NCI-H524 (cell line): ENCODE measurements at regions not wholly inside any gene's neighbourhood (a gene's known extent, or its start where the extent isn't known, plus 50 kb on each side); places are given as distances from the start of the nearest gene placed in this dataset.

Experiments
- DNase-seq, 2 experiments: peaks; one replicate each; lab custom pipeline; 2025; lab: John Stamatoyannopoulos, UW

DNA sequence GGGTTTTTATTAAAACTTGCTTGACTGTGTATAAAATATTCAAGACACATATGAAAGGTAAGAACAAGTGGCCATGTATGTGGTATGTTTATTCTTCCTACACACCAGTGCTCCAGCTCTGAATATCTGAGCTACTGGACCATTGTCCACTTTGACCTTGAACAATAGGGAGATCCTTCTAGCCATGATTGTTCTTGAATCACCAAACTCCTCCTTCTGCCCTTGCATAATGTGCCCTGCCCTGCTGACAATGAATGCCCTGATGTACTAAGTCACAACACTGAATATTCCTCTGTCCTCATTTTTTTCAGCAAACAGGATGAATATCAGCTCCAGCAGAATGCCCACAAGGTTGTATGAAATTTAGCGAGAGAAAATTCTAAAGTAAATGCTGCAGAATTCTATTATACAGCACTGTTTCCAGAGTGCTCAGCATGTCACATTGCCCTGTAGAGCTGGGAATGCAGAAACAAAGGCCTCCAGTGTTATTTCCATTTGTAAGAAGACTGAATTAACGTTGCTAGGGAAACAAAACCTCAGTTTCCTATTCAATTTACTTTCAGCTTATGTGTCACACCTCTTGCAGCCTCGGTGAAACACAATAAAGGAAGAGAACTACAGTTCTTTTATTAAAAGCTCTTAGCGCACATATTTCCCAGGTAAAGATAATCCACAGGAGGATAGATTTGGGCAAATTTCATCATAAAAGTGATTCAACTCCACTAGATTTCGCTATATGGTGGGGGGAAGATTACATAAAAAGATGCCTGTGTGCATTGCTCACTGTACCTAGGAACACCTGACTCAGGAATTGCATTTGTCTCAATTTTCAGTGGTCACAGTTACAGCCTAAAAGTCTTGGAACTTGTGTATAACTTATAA, 187.4 kb upstream of the ATP1B1 start:
- DNase-seq = no peak

DNA sequence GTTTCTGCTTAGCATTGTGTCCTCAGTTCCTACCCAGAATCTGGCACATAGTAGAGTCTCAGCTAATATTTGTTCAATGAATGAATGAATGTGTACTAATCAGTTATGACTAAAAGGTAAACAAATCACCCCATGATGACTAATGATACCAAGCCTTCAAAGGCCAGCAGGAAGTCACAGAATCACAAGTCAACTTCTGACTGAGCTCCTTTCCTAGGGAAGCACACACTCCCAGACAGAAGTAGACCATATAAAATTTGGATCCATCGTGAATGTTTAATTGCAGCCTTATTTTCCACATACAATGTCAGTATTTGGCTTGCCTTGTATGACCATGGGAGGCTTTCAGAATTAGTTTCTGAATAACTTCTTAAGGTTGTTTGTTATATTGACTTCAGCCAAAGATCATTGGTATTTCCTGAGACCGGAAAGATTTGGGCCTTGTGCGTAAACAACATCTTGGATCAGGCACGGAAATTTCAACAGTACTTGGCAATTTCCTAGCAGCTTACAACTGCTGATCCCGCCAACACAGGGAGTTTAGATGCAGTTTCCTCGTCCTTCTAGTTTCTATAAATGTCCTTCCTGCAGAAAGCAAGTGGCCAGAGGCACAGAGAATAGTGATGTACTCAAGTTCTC, 185.9 kb upstream of the ATP1B1 start:
- no peak for DNase-seq

DNA sequence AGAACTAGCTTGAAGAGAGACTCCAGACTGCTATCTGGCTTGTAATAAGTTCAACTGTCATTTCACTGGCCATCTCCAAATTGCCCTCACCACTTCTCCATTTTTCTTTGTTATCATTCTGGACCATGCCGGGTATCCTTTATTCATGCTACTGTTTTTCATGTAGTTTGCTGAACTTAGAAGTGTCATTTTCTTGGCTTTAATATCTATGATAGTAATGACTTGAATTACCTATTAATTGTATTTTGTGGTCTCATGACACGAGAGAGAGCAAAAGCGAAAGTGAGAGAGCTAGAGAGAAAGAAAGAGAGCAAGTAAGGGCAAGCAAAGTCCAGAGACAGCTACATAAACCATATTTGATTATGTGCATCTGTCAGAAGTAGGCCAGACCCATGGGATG, 184.9 kb upstream of the ATP1B1 start:
- no peak for DNase-seq

DNA sequence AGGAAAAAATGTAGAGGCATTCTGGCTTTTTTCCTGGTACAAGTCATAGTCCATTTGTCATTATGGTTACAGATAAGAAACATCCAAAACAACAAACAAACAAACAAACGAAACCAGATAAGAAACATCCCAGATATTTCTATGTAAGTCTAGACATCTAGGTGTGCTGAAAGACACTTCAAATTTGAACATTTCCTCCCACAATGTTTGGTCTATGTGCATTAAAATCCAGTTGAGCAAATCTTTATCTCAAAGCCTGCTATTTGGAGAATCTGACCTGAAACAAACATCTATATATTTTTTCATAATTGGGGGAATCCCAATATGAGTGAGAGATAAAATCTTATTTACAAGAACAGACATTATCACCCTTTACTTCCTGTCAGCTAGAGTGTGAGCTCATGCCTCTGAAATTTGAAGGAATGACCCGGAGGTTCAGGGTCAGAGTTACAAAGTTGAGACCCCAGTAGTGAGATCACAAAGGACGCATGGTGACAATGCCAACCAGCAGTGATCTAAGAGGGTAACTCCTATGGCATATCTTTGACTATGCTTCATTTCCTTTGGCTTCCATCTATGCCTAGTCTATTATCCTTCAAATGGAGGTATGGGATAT, 182.9 kb upstream of the ATP1B1 start:
- DNase-seq = no peak

DNA sequence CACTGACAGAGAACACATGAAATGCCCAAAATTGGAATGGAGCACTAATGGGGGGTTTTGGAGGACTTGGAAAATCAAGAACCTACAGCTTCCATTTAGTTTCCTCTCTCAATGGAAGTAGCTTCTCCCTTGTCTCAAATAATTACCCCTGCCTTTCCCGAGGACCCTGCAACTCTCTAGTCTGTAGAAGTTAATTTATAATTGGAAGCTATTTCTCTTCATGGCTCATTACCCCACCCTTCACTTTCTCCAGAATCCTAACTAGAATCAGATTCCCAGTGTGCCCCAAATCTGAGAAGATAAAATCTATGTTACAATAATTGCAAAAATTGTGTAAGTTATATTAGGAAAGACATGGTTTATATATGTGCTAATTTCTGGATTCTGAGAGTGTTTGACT, 181.5 kb upstream of the ATP1B1 start:
- DNase-seq = no peak

DNA sequence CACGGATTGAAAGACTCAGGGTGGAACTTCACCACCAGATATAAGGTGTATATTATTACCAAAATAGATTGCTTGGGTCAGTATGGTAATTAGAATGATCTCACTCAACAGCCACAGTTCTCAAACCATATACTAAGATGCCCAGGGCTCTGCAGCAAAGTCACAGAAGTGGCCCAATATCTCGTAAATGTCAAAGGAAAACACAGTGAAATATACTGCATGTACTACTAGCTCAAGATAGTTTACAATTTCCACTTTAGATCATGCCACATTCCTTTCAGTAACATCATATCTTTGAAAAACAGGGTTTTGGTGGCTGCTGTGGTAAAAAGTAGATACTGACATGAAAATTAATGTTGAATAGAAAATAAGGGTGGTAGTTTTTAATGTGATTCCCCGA, 180.3 kb upstream of the ATP1B1 start:
- DNase-seq = no peak

DNA sequence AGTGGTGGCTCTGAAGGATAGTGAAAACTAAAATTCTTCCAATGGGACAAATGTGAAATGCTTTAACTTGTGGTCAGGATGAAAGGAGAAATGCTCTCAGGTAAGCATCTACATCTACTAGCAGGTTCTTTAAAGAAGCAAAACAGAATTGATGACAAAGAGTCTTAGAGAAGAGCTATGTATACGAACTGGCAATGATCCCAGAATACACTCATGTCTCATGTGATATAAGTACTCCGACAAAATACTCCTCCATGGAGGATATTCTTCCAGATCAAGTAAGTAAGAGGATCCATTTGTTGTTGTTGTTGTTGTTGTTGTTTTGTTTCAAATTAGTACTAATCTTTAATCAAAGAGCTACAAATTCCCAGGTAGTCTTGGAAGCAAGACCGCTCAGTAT, 174.0 kb upstream of the ATP1B1 start:
- no peak for DNase-seq

DNA sequence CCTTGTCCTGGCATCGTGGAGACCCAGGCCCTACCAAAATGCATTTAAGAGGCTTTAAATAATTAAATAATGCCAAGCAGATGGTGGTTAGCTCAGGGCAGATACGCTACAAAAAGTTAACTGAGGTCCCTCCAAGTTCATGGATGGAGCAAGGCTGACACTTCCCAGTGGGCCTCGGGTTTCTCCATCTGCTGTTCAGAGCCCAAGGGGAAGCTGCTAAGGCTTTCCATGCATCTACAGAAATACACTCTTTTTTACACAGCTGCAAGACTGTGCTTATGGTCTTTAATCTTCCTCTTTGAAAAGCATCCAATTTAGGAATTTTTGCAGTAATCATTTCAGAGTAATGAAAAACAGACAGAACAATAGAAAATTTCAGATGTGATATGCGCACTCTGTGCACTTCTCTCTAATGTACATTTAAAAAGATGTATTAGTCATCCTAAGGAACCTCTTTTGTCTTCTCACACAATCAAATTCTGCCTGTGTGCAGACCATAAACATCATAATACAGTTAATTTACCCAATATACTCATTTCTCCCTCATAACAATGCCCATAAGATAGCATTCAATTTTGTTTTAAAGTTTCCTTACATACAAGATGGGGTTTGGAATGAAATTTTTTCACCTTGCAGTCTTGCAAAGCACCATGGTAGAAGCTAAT, 173.2 kb upstream of the ATP1B1 start:
- no peak for DNase-seq

DNA sequence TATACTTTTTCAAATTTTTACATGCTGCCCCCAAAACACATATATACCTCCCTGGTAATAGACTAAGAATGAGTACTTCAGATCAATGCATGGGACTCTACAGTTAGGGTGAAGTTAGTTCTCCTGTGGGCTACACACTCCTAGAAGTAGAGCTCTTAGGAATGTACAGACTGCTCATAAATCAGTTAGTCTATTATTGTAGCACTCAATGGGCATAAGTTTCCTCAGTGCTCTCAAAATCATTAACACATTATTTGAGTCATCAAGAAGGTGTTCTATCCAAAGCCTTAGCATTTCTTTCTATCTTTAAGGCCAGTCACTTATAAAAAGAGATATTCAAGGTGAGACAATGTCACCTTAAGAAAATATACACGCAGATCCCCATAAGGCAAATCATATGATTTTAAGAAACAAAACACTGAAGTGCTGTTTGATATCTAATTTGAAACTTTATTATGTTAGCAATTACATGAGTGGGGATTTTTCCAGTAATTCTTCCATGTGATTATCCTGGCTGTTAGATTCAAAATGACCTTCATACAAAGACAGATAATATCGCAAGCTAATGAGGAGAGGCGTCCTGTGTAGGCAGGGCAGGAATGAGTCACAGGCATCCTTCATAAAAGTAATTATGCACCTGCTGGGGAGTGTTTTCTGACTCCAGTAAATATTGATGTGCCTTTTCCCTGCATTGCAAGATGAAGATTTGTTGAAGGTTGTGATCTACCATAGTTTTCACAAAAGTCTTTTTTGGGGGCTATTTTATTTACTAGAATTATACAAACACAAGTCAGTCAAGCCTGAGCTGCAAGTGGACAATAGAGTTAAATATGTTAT, 167.2 kb upstream of the ATP1B1 start:
- no peak for DNase-seq

DNA sequence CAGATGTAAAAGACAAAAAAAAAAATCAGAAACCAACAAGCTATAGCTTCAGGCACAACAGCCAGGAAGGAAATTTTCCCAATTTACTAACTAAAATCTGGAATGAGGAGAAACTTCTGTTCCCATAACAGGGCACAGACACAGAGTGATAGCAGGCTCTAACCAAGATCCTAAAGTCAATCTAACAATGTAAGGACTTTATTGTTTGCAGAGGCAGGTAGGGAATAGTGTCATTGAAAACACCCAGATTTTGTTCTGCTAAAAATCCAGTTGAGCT, 166.6 kb upstream of the ATP1B1 start:
- no peak for DNase-seq

DNA sequence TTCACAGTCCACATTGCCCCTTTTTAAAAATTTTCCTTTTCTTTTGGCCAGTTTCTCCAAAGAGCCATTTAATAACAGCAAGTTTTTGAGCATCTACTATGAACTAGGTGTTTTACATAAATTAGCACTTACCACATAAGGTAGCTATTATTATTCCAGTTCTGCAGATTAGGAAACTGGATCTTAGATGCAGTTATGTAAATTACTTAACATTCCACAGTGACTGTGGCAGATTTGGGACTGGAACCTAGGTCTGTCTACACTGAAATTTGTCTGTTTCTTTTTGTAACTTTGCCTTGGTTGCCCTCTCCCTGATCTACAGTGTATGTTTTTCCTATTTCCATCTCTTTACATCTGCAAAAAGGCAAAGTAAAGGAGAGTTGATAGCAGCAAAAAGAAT, 164.8 kb upstream of the ATP1B1 start:
- DNase-seq = no peak

DNA sequence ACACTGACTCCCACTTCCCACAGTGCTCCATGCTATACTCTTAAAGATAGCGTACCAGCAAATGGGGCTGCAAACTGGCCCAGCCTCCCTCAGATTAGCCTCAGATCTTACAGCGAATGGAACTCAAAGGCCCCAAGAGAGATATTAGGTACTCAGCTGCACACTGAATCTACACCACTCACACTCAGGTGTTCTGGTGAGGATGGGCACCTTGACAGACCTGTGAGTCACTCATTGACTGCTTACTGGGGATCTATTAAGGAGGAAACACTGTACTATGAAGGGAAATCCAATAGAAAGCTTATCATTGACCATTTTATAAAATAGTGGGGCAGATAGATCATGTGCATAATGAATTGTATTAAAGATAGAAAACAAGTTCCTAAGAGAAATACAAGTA, 164.3 kb upstream of the ATP1B1 start:
- no peak for DNase-seq

DNA sequence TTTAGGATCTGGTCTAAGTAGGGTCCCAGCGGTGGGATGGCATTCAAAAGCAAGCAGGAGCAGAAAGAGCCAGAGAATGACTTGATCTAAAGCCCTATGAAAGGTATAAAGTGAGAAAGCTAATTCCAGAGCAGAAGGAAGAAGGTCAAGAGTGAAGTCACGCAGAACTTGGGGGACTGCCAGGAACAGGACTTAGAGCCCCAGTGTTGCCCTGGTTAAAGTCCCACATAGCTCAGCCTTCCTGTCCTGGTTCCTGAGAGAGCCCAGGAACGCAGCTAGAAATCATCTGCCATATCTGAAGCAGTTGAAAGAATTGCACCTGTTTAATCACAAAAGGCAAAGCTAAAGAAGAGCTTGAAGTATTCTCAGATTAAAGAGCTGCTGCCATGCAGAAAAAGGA, 160.6 kb upstream of the ATP1B1 start:
- no peak for DNase-seq

DNA sequence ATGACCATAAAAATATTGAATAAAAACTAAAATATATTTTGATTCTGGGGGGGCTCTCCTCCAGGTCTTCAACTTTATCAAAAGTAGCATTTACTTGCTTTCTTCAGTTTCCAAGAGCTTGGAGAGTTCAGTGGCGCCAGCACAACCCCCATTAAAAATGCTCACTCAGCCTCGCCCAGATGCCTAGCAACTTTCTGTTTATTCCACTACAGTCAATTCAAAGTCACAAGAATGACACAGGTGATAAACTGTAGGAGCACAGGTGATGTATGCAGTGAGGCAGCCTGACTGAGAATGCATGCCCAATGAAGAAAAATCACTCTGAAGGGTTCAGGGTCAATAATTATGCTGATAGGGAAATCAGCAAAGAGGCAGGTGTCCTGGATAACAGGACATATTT, 159.4 kb upstream of the ATP1B1 start:
- DNase-seq = no peak

DNA sequence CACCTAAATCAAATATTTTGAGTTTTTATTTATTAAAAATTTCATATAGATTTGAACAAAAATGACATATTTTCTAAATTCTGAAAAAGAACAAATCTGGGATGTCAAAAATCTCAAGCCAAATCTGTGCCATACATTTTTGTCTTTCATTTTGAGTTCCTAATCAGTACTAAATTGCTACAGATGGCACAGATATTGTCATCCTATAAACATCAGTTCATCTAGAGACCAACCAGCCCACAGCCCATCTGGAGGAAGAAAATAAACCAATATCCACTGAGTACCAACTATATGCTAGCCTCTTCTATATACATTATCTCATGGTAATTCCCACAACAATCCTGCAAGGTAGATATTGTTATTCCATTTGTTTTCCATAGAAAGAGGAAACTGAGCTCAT, 156.8 kb upstream of the ATP1B1 start:
- peak in 1 of 2 experiments; percentile 45 for DNase-seq

DNA sequence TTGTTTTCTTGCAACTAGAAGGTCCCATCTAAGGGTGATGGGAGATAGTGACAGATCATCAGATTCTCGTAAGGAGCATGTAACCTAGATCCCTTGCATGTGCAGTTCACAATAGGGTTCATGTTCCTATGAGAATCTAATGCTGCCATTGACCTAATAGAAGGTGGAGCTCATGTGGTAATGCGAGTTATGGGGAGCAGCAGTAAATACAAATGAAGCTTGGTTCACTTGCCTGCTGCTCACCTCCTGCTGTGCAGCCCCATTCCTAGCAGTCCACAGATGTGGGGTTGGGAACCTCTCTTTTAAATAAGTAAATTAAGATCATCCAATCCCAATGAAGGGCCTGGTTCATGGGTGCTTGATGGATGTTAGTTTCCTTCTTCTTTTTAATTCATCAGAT, 148.7 kb upstream of the ATP1B1 start:
- no peak for DNase-seq

DNA sequence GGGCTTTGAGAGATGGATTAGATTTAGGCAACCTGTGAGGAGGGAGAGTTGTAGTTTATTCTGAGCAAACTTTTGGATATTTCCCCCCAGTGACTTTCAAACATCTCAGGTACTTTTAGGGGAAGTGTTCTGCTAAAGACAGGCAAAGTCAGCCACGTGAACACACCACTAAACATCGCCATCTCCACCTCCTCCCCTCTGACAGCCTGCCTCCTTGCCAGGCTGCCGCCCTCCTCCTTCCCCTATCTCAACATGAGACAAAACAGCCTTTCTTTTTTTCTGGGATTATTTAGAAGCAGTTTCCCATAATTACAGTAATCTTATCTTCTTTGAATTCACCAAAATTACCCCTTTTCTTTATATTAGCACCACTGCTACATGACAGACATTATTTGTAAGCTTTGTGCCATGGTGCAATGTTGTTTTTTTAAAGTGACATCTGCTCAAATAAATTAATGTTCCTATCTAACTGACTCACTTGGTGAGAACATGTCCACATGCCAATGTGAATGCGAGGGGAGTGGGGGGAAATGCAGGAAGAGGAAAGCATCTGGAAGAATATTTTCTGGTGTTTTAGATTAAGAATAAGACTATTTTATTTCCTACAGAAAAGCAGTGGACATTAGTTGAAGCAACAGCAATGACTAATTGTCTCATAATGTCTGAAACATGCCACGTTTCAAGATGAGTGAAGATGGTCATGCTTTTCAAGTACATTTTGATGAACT, 147.8 kb upstream of the ATP1B1 start:
- DNase-seq = no peak

DNA sequence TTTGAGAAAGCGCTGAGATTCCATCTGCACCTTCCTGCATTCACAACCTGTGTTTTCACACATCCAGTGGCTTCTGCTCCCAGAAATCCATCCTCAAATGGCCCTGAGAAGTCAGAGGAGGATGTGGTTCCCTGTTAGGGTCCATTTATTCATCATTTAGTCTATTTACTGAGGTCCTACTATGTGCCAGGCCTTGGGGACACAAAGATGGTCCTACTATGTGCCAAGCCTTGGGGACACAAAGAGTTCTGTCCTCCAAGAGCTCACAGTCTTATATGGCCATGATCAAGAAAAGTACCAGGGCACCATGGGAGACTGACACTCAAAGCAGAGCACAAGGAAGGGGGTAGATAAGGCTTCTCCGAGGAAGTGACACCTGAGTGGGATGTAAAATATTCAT, 147.1 kb upstream of the ATP1B1 start:
- DNase-seq = no peak

DNA sequence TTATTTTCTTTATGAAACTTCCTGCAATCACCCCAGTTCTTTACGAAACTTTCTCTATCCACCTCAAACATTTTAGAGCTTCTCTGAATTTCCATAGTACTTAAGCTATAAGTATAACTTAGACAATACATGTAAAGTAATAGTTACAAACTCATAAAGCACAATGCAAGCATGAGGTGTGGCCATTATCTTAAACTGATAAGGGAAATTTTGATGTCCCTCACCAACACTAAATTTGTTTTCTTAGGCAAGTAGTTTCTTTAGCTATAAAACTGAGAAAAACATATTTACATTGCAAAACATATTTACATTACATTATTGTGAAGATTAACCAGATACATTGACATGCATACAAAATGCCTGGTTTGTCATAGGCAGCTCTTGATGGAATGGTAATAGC, 146.4 kb upstream of the ATP1B1 start:
- DNase-seq = no peak

DNA sequence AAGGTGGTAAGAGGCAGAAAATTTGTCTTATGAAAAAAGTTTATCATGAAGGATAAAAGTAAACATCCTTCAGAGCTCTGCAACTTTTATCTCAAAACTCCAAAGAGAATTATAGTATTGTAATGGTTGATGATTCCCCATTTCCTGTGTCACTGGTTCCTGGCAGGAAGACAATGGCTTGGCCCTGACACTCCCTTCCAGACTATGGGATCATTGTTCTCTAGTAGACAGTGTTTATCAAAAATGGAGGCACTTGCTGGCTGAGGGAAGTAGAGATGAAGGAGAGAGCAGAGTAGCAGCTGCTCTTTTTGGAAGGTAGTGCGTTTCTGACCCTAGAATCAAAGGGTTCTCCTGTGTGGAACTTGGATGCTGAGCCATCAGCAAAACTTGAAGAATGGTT, 145.9 kb upstream of the ATP1B1 start:
- no peak for DNase-seq

DNA sequence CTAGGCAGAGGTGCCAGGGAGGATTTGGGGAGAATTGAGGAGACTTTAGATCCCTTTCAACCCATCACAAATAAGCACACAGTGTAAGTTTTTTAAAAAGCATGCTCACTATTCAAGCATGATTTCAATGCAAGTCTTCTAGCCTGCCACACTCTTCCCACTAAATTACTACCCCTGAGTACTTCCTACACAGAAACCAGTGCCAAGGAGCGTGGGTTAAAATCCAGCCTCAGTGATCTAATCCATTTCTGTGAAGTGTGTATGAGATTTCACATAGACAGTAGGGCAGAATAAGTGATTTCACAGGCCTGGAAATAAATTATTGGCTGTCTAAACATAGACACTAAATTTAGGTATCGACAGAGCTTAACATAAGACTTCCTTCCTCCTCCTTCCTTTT, 142.9 kb upstream of the ATP1B1 start:
- DNase-seq = no peak
